Mesenchymal stem cell (in vitro differentiated cells and primary cell): ENCODE measurements at regions not wholly inside any gene's neighbourhood (a gene's known extent, or its start where the extent isn't known, plus 50 kb on each side); places are given as distances from the start of the nearest gene placed in this dataset.

Experiments used
- DNase-seq: peaks from one replicate; pipeline ENCODE4 v3.0.0-alpha.2; 2013
- H2AFZ ChIP-seq: one replicate; pipeline ENCODE4 v1.6.1; 2013; ENCODE audit warnings: low read depth, mild to moderate bottlenecking, control low read depth, inconsistent platforms, low read length, moderate library complexity
- H2AK5ac ChIP-seq: 2 replicates; pipeline ENCODE4 v1.6.1; 2013; ENCODE audit warnings: low read length, moderate library complexity, mild to moderate bottlenecking, inconsistent platforms; ENCODE audit not compliant: severe bottlenecking
- H2BK120ac ChIP-seq: one replicate; pipeline ENCODE4 v1.6.1; 2013; ENCODE audit warnings: low read depth, mild to moderate bottlenecking, inconsistent platforms, low read length, moderate library complexity
- H2BK12ac ChIP-seq, 2 experiments: one replicate each; pipeline ENCODE4 v1.6.1; 2013; ENCODE audit warnings: inconsistent platforms in 2 of 2, low read length in 2 of 2, mild to moderate bottlenecking in 2 of 2, moderate library complexity in 2 of 2, control low read depth in 1 of 2
- H2BK15ac ChIP-seq: one replicate; pipeline ENCODE4 v1.6.1; 2013; ENCODE audit warnings: mild to moderate bottlenecking, low read depth, inconsistent platforms; ENCODE audit not compliant: poor library complexity, severe bottlenecking
- H2BK5ac ChIP-seq: 2 replicates; pipeline ENCODE4 v1.6.1; 2013; ENCODE audit warnings: low read depth, mild to moderate bottlenecking, low read length, control low read depth, inconsistent platforms; ENCODE audit not compliant: poor library complexity, severe bottlenecking
- H3K14ac ChIP-seq, 2 experiments: one replicate each; pipeline ENCODE4 v1.6.1; 2013; ENCODE audit warnings: inconsistent platforms in 2 of 2, low read length in 2 of 2, control low read depth in 1 of 2, mild to moderate bottlenecking in 1 of 2, moderate library complexity in 1 of 2
- H3K18ac ChIP-seq, 2 experiments: one replicate each; pipeline ENCODE4 v1.6.1; 2013; ENCODE audit warnings: inconsistent platforms in 2 of 2, low read length in 2 of 2, control low read depth in 1 of 2, low read depth in 1 of 2, mild to moderate bottlenecking in 1 of 2
- H3K23ac ChIP-seq, 2 experiments: one replicate each; pipeline ENCODE4 v1.6.1; 2013; ENCODE audit warnings: inconsistent platforms in 2 of 2, low read length in 2 of 2, mild to moderate bottlenecking in 2 of 2, moderate library complexity in 2 of 2, control low read depth in 1 of 2
- H3K27ac ChIP-seq: 2 replicates; pipeline ENCODE4 v1.5.1; 2013; ENCODE audit warnings: mild to moderate bottlenecking, moderate library complexity, low read length, control low read depth, inconsistent platforms; ENCODE audit not compliant: poor library complexity, severe bottlenecking
- H3K27me3 ChIP-seq, 2 experiments: 2 replicates each; pipeline versions ENCODE4 v1.6.1 to v1.7.0; 2013; ENCODE audit warnings: low read length in 2 of 2, mild to moderate bottlenecking in 2 of 2, moderate library complexity in 2 of 2, control low read depth in 1 of 2, inconsistent platforms in 1 of 2; ENCODE audit not compliant: control insufficient read depth in 1 of 2, insufficient read depth in 1 of 2
- H3K36me3 ChIP-seq, 2 experiments: 2 replicates each; pipeline versions ENCODE4 v1.6.1 to v1.7.0; 2013; ENCODE audit warnings: low read length in 2 of 2, control low read depth in 1 of 2, inconsistent platforms in 1 of 2, low read depth in 1 of 2, mild to moderate bottlenecking in 1 of 2; ENCODE audit not compliant: insufficient read depth in 2 of 2, control insufficient read depth in 1 of 2
- H3K4ac ChIP-seq, 2 experiments: one replicate each; pipeline ENCODE4 v1.6.1; 2013; ENCODE audit warnings: inconsistent platforms in 2 of 2, low read length in 2 of 2, mild to moderate bottlenecking in 2 of 2, moderate library complexity in 2 of 2, control low read depth in 1 of 2, low read depth in 1 of 2
- H3K4me1 ChIP-seq: 2 replicates; pipeline ENCODE4 v1.6.1; 2013; ENCODE audit warnings: low read depth, low read length, control low read depth; ENCODE audit not compliant: control insufficient read depth, insufficient read depth
- H3K4me2 ChIP-seq: 2 replicates; pipeline ENCODE4 v1.6.1; 2013; ENCODE audit warnings: low read length, mild to moderate bottlenecking, inconsistent platforms; ENCODE audit not compliant: poor library complexity, severe bottlenecking
- H3K4me3 ChIP-seq, 2 experiments: 2 replicates each; pipeline versions ENCODE4 v1.5.1 to v1.7.0; 2013; ENCODE audit warnings: low read length in 2 of 2, mild to moderate bottlenecking in 2 of 2, control low read depth in 1 of 2, low read depth in 1 of 2; ENCODE audit not compliant: insufficient read depth in 1 of 2
- H3K79me1 ChIP-seq: replicated peaks from 2 replicates; pipeline ENCODE4 v1.6.1; 2013; ENCODE audit warnings: mild to moderate bottlenecking, control low read depth, low read length, inconsistent platforms; ENCODE audit not compliant: poor library complexity, severe bottlenecking
- H3K9ac ChIP-seq: 2 replicates; pipeline ENCODE4 v1.7.0; 2013; ENCODE audit warnings: mild to moderate bottlenecking, low read length, moderate library complexity
- H3K9me3 ChIP-seq: 2 replicates; pipeline ENCODE4 v1.7.0; 2013; ENCODE audit warnings: mild to moderate bottlenecking, low read length; ENCODE audit not compliant: control insufficient read depth
- H4K8ac ChIP-seq: one replicate; pipeline ENCODE4 v1.6.1; 2013; ENCODE audit warnings: inconsistent platforms, mild to moderate bottlenecking, low read length, moderate library complexity
- H4K91ac ChIP-seq: one replicate; pipeline ENCODE4 v1.6.1; 2013; ENCODE audit warnings: mild to moderate bottlenecking, low read length, inconsistent platforms
- WGBS: methylation state at CpG from one replicate; pipeline ENCODE4 v1.1.7; 2013; ENCODE audit warnings: mixed read lengths; 5-methylcytosine and 5-hydroxymethylcytosine counted together

DNA sequence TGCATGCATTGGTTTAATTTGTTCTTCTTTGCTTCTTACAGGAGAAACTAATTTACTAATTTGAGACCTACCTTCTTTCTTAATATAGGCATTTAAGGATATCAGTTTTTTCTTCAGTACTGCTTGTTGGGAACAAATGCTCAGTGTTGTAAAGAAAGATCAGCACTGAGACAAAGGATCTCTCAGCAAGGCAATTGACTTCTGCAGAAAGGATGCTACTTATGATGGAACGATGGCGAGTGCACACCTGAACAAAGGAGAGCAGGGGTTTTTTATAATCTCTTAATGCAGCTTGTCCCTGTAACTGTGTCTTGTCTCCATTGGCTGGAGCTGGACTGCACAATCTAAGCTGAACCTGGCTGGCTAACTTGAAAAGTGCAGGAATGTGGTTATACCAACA lies 64.2 kb downstream of the RPP21 start:
- Histone ChIP-seq H3K23ac (no peak overlapping the region), H3K9ac (no peak overlapping the region), H3K27ac (no peak overlapping the region), H2AK5ac (no peak overlapping the region), H2BK15ac (no peak overlapping the region), H3K79me1 (no peaks in the 10 kb centered on the region), H2BK120ac (no peak overlapping the region), H4K91ac (no peak overlapping the region), H2BK12ac (no peak overlapping the region), H3K27me3 (peaks cover 43 to 68% of the 10 kb centered on the region in 2 experiments), H3K4ac (no peak overlapping the region), H3K4me3 (no peak overlapping the region), H3K36me3 (no peaks in the 10 kb centered on the region), H3K4me1 (no peaks in the 10 kb centered on the region), H3K9me3 (peaks cover 10% of the 10 kb centered on the region), H4K8ac (no peak overlapping the region), H2AFZ (no peak overlapping the region), H2BK5ac (no peak overlapping the region), H3K14ac (no peak overlapping the region), H3K18ac (no peak overlapping the region), H3K4me2 (no peak overlapping the region)
- no peak for DNase-seq
- 61% methylated on average over 2 of the region's 2 CpGs for WGBS

DNA sequence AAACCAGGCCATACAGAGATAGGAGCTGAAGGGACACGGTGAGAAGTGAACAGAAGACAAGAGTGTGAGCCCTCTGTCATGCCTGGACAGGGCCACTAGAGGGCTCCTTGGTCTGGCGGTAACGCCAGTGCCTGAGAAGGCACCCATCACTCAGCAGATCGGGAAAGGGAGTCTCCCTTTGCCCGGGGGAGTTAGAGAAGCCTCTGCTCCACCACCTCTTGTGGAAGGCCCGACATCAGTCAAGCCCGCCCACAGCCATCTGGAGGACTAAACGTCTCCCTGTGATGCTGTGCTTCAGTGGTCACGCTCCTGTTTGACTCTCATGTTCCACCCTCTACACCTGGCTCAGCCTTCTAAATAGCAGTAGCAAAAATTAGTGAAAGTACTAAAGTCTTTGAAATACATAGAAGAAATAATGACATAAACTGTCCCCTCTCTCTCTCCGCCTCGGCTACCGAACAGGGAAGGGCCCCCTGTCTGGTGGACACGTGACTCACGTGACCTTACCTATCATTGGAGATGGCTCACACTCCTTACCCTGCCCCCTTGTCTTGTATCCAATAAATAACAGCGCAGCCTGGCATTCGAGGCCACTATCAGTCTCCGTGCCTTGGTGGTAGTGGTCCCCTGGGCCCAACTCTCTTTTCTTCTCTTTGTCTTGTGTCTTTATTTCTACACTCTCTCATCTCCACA lies 66.7 kb downstream of the RPP21 start:
- no peak overlapping the region for H3K4me3 ChIP-seq
- no peaks in the 10 kb centered on the region for H3K79me1 ChIP-seq
- no peaks in the 10 kb centered on the region for H3K36me3 ChIP-seq
- 33% methylated on average over 16 of the region's 17 CpGs for WGBS
- no peak overlapping the region for H3K18ac ChIP-seq
- no peak overlapping the region for H2BK12ac ChIP-seq
- H3K14ac ChIP-seq, result no peak overlapping the region
- peak overlapping the region; percentile 7 for H3K4me2 ChIP-seq
- H4K8ac ChIP-seq, result no peak overlapping the region
- H3K23ac ChIP-seq, result no peak overlapping the region
- no peak overlapping the region for H2BK120ac ChIP-seq
- H2BK15ac ChIP-seq, result no peak overlapping the region
- H3K9me3 ChIP-seq, result peaks cover 10% of the 10 kb centered on the region
- H3K27me3 ChIP-seq, result peaks cover 54 to 72% of the 10 kb centered on the region in 2 experiments
- no peaks in the 10 kb centered on the region for H3K4me1 ChIP-seq
- no peak overlapping the region for H2AFZ ChIP-seq
- no peak overlapping the region for H2BK5ac ChIP-seq
- DNase-seq, result peak; percentile 59
- no peak overlapping the region for H4K91ac ChIP-seq
- H2AK5ac ChIP-seq, result no peak overlapping the region
- H3K9ac ChIP-seq, result no peak overlapping the region
- H3K27ac ChIP-seq, result no peak overlapping the region
- H3K4ac ChIP-seq, result no peak overlapping the region

- Histone ChIP-seq H3K4ac (no peak overlapping the region), H3K36me3 (no peaks in the 10 kb centered on the region), H3K4me2 (no peak overlapping the region), H2BK12ac (no peak overlapping the region), H2BK120ac (no peak overlapping the region), H3K4me3 (no peak overlapping the region), H3K18ac (no peak overlapping the region), H3K27ac (no peak overlapping the region), H2AK5ac (no peak overlapping the region), H2BK15ac (no peak overlapping the region), H3K9ac (no peak overlapping the region), H4K8ac (no peak overlapping the region), H3K23ac (peak overlapping the region in 1 of 2 experiments; percentile 27), H3K27me3 (peaks cover 64 to 78% of the 10 kb centered on the region in 2 experiments), H3K79me1 (no peaks in the 10 kb centered on the region), H3K14ac (no peak overlapping the region), H2BK5ac (no peak overlapping the region), H3K9me3 (no peaks in the 10 kb centered on the region), H2AFZ (no peak overlapping the region), H4K91ac (no peak overlapping the region), H3K4me1 (no peaks in the 10 kb centered on the region)
- DNase-seq, result no peak
- 82% methylated on average over 13 of the region's 13 CpGs for WGBS
Observed at GRCh38 chr6:30418448-30418847, 70.9 kb upstream of the HLA-E start.

- Histone ChIP-seq H4K91ac (no peak overlapping the region), H3K23ac (no peak overlapping the region), H3K9ac (no peak overlapping the region), H3K79me1 (no peaks in the 10 kb centered on the region), H4K8ac (no peak overlapping the region), H2BK15ac (no peak overlapping the region), H3K27me3 (peaks cover 14 to 52% of the 10 kb centered on the region in 2 experiments), H3K14ac (no peak overlapping the region), H3K27ac (no peak overlapping the region), H2BK12ac (no peak overlapping the region), H3K4me1 (no peaks in the 10 kb centered on the region), H3K18ac (no peak overlapping the region), H3K9me3 (peaks cover 7% of the 10 kb centered on the region), H2BK5ac (no peak overlapping the region), H3K4ac (no peak overlapping the region), H3K4me3 (no peak overlapping the region), H3K4me2 (no peak overlapping the region), H2BK120ac (no peak overlapping the region), H3K36me3 (no peaks in the 10 kb centered on the region), H2AK5ac (no peak overlapping the region), H2AFZ (no peak overlapping the region)
- DNase-seq, result no peak
- WGBS, result 82% methylated on average over 2 of the region's 3 CpGs
Observed at GRCh38 chr6:30424549-30424948, 64.8 kb upstream of the HLA-E start.
